HG03066 (cell line): ENCODE measurements at regions not wholly inside any gene's neighbourhood (a gene's known extent, or its start where the extent isn't known, plus 50 kb on each side); places are given as distances from the start of the nearest gene placed in this dataset.
"Not testable (repeated sequence)": the region's sequence is repeated elsewhere in the genome, so short reads cannot be mapped to it uniquely, and the experiment has no call there.

Experiments used
- ATAC-seq: cut with Tn5 transposase; IDR thresholded peaks from one replicate; pipeline ENCODE4 v1.9.1; 2021; ENCODE audit warnings: low read depth; ENCODE audit not compliant: unreplicated experiment

GRCh38 chr12:75742961-75743360 is 231.6 kb upstream of the KRR1 start:
- ATAC-seq, result no peak

- no peak for ATAC-seq
Observed at GRCh38 chr12:75742048-75742447, 230.6 kb upstream of the KRR1 start.

GRCh38 chr12:75739912-75740311 is 228.5 kb upstream of the KRR1 start:
- ATAC-seq, result no peak

GRCh38 chr12:75739098-75739497 is 227.7 kb upstream of the KRR1 start:
- not testable (repeated sequence) for ATAC-seq

GRCh38 chr12:75738486-75738885 is 227.1 kb upstream of the KRR1 start:
- peak; percentile 94 for ATAC-seq

GRCh38 chr12:75735853-75736252 is 224.4 kb upstream of the KRR1 start:
- no peak for ATAC-seq

GRCh38 chr12:75728826-75729225 is 217.4 kb upstream of the KRR1 start:
- no peak for ATAC-seq

GRCh38 chr12:75727577-75727976 is 216.2 kb upstream of the KRR1 start:
- ATAC-seq, result no peak

GRCh38 chr12:75725521-75726111 is 214.2 kb upstream of the KRR1 start:
- ATAC-seq, result no peak

- ATAC-seq, result no peak
Observed at GRCh38 chr12:75724928-75725312, 213.5 kb upstream of the KRR1 start.

GRCh38 chr12:75724307-75724927 is 213.0 kb upstream of the KRR1 start:
- no peak for ATAC-seq

- peak; percentile 92 for ATAC-seq
Observed at GRCh38 chr12:75722714-75723200, 211.3 kb upstream of the KRR1 start.

GRCh38 chr12:75721796-75722195 is 210.4 kb upstream of the KRR1 start:
- ATAC-seq, result no peak

GRCh38 chr12:75720812-75721641 is 209.6 kb upstream of the KRR1 start:
- no peak for ATAC-seq

- ATAC-seq, result no peak
Observed at GRCh38 chr12:75717902-75718301, 206.5 kb upstream of the KRR1 start.

- ATAC-seq, result no peak
Observed at GRCh38 chr12:75716291-75717025, 205.0 kb upstream of the KRR1 start.

GRCh38 chr12:75715682-75716081 is 204.3 kb upstream of the KRR1 start:
- no peak for ATAC-seq

GRCh38 chr12:75715323-75715644 is 203.9 kb upstream of the KRR1 start:
- ATAC-seq, result no peak

- no peak for ATAC-seq
Observed at GRCh38 chr12:75714462-75715322, 203.3 kb upstream of the KRR1 start.

GRCh38 chr12:75713434-75713833 is 202.0 kb upstream of the KRR1 start:
- no peak for ATAC-seq
